NCI-H128 (cell line): ENCODE measurements at regions not wholly inside any gene's neighbourhood (a gene's known extent, or its start where the extent isn't known, plus 50 kb on each side); places are given as distances from the start of the nearest gene placed in this dataset.

Source experiments
- DNase-seq: peaks from one replicate; lab custom pipeline; 2025; ENCODE audit not compliant: unreplicated experiment; lab: John Stamatoyannopoulos, UW

DNA sequence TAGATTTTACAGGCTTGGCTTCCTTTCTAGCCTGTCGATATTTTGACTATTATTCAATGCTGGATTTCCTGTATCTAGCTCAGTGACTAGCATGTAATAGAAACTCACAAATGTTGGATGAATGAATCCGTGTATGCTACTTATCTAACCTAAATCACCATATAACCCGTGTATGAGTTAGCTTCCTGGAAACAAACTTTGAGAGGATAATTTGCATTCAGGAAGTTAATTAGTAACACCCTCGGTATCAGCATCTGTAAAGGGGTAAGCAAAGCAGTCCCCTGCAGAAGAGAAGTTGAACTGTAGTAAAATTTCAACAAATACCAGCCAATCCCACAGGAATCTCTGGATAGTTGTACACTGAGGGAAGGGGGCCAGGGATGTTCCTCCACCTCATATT, 269.4 kb upstream of the LRATD1 start:
- no peak for DNase-seq

DNA sequence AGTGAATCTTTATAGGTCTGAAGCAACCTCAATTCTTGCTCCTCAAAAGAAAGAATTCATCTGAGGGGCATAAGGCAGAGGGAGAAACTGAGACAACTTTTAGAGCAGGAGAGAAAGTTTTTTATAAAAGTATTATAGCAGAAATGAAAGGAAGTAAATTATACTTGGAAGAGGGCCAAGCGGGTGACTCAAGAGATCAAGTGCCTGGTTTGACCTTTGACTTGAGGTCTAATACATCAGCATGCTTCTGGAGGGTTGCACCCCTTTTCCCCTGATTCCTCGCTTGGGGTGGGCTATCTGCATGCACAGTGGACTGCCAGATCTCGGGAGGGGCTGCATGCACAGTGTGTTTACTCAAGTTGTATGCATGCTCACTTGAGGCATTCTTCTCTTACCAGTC, 268.5 kb upstream of the LRATD1 start:
- DNase-seq, result no peak

DNA sequence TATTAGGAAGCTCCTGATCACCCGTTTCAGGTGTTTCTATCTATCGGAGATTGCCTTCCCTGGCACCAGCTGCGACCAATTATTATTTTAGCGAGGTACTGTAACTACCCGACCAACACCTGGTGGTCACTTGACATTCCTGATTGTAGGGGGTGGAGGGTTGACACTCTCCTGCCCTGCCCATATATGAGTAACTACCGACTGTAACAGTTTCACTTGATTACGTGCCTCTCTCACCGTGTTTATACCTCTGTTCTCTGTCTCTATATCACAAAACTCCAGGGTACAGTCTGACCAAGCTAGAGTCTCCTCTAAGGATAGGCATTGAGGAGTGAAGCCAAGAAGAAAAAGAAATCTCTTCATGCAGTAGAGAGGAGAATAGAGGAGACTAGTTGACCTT, 268.0 kb upstream of the LRATD1 start:
- no peak for DNase-seq

DNA sequence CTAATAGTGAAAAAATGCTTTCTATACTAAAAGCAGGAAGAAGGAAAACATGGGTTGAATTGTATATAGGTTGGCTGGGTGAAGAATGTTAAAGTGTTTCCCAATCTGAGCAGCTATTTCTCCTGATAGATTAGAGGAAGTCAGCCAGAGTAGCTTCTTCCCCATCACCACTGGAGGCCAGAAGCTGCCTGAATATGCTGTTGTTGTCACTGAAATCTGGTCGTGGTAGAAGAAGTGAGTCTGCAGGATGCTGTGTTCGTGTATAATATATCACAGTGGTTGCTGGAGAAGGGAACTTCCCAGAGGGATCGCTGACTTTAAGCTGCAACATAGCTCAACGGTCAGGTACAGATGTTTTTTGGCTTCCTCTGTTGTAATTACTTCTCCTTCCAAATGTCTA, 247.5 kb upstream of the LRATD1 start:
- DNase-seq, result no peak

DNA sequence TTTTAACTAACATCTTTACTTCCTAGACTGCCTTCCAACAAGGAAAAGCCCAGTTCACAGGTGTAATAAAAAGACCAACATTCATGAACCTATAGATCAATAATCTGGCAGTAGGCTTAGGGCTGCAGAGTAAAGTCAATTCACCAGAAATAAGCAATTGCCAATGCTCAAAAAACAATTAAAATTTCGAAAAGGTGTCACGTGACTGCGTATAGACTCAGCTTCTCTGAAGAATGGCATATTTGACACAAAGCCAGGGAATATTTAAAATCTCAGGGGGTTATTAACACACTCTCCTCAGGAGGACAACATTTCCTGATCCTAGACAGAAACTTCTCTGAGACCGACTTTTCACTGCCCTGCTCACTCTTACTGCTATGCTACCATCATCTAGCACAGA, 245.2 kb upstream of the LRATD1 start:
- DNase-seq, result no peak

DNA sequence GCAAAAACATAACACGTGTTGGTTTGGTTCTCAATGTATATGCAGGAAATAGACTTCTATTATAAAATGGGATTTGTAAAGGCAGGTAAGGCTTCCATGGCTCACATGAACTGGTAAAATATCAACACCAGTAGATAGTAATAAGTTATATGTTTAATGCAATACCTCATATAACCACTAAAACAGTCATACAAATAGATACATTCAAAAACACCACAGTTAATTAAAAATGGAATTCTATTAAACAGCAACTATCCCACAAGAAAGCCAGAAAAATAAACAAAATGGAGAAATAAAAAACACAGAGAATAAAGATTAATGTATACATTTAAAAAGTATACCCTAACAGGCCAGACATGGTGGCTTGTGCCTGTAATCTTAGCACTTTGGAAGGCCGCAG, 243.8 kb upstream of the LRATD1 start:
- DNase-seq, result no peak

DNA sequence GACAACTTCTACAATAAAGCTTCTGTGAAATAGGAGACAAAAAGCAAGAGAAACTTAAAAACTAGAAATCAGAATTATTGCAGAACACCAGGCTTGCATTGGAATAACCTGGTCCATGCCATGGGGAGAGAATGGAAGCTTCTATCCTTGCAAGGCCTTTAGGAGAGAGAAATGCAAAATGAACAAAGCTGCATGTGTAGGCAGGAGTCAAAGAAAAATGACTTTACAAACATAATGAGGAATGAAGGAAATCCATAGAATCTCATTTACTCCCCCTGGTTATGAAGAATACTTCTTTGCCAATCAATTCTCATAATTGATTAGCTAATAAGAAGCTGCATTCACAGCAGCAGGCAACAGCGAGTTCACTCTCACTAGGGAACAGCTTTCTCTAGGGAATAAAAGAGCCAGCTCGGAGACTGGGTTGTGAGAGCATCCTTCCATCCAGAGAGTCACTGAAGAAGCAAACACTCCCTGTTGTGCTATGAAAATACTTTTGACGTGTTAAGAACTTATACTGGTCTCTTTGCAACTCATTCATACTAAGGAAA, 235.9 kb upstream of the LRATD1 start:
- DNase-seq, result no peak

DNA sequence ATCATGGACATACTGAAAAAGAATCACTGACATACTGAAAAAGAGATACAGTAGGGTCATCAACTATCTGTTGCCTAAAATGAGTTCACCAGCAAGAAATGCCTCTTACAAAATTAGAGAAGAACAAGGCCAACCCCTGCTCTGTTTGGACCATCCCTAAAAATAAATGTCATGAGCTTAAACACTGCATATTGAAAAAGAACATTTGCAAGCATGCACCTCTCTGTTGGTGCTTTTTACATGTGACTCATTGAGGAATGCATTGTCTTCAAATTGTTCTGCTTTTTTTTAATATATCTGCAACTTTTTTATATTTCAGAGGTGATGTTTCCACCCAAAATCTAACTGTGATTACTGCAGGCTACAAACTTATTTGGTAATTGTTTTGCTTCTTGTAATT, 233.9 kb upstream of the LRATD1 start:
- no peak for DNase-seq

DNA sequence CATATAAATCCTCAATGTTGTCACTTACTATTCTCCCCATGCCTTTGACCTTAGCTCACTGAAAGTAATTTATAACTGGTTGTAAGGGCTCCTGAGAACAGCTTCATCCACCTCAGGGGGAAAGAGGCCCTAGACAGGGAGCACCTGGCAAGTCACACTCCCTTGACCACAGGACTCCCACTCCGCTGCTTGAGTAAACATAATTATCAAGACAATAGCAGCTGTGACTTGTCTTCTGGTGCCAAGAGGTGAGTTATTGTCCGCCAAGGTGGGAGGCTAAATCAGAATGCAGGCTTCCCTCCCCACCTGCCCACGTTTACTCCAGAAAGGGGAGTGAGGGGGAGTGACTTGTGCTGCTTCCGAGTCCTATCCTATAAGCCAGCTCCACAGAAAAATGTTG, 230.6 kb upstream of the LRATD1 start:
- DNase-seq, result peak; percentile 80

DNA sequence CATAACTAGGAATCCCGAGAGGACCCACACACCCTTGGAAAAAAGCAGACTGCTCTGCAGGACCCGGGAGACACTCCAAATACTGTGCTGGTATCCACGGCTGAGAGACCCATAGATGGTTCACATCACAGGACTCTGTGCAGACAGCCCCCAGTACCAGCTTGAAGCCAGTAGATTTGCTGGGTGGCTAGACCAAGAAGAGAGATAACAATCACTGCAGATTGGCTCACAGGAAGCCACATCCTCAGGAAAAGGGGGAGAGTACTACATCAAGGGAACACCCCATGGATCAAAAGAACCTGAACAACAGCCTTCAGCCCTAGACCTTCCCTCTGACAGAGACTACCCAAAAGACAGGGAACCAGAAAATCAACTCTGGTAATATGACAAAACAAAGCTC, 223.8 kb upstream of the LRATD1 start:
- no peak for DNase-seq

DNA sequence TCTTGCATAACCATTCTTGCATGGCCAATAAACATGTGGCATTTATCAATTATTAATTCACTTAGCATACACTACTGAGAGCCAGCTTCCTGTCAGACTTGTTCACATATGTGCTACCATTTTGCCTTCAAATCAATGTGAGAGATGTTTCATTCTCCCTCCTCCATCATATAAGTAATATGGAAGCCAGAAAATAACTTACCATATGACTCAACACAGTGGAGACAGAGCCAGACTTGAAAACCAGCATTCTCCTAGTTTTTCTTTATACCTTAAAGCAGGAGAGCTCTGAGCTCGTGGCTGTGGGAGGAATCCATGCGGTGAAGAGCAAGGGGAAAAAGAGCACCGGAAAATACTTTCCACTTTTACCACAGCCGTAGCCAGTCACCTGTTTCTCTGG, 215.0 kb upstream of the LRATD1 start:
- DNase-seq, result no peak

DNA sequence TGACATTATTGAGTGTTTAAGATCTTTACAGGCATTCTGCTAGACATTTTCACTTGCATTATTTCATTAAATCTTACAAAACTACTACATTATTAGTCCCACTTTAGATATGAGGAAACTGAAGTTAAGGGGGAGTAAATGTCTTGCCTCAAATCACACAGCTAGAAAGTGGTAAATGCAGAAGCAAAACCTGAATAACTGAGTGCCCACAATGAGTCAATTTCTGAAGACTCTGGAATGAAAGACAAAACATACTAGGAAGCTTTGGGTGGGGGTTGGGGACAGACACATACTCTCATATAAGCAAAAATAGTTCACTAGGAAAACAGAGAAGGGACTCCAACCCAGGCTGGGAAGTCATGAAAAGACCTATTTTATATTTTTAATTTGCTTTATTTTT, 214.4 kb upstream of the LRATD1 start:
- DNase-seq, result no peak

DNA sequence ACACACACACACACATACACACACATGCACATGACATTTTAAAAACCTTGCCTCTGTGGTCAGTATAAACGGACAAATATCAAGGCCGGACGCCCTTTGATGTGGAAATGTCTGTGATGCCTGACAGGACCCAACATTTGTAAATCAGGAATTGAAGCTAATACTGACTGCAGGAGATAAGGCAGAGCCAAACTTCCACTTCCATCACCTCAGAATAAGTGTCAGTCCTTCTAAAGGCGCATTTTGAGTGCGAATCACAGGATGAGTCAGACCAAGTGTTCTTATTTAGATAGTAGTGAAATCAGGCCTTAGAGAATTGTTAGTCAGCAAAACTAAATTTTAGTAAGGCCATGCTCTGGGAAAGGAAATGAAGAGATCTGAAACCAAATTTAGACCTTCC, 211.7 kb upstream of the LRATD1 start:
- no peak for DNase-seq

DNA sequence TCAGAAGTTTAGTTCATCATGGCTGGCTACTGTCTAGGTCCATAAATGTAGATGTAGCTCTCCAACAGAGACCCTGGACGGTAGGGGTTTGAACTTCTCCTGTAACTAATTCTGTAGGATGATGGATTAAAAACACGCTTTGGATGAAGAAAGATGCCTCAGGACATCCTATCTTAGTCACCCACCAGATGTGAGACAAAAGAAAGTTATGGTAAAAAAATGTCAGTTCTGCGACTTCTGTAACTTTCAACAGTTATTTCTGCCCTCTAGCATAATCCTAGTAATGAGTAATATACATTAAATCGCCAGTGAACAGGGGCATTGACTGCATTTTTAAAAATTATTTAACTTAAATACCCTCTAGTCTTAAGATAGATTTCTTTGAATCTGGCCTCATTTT, 210.1 kb upstream of the LRATD1 start:
- no peak for DNase-seq

DNA sequence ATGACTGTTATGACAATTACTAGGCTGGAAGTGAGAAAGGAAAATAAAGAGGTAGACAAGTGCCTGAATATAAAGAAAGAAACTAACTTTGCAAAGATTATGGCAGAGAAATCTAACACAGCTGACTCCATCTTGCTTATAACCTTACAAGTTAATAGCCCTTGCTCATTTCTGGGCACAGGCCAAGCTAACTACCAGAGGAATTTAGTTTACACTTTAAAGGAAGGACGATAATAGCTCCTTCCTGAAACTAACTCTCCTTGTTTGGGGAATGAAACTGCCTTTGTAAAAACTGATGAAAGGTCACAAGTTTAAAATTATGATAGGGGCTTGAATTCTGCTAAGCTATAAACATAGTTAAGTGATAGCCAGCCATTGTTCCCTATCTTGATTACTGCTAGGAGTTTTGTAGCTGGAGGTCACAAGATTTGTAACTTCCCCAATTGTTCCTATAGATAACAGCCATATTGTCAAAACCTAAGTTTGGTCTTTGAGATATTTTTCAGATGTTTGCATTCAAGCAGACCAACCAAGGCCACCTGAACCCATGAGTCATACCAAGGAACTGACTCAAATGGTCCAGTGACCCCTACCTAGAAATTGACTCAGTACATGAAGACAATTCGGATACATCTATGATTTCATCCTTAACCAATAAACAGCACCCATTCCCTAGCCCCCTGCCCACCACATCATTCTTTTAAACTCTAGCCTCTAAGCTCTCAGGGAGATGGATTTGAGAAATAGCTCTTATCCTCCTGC, 209.2 kb upstream of the LRATD1 start:
- DNase-seq, result no peak

DNA sequence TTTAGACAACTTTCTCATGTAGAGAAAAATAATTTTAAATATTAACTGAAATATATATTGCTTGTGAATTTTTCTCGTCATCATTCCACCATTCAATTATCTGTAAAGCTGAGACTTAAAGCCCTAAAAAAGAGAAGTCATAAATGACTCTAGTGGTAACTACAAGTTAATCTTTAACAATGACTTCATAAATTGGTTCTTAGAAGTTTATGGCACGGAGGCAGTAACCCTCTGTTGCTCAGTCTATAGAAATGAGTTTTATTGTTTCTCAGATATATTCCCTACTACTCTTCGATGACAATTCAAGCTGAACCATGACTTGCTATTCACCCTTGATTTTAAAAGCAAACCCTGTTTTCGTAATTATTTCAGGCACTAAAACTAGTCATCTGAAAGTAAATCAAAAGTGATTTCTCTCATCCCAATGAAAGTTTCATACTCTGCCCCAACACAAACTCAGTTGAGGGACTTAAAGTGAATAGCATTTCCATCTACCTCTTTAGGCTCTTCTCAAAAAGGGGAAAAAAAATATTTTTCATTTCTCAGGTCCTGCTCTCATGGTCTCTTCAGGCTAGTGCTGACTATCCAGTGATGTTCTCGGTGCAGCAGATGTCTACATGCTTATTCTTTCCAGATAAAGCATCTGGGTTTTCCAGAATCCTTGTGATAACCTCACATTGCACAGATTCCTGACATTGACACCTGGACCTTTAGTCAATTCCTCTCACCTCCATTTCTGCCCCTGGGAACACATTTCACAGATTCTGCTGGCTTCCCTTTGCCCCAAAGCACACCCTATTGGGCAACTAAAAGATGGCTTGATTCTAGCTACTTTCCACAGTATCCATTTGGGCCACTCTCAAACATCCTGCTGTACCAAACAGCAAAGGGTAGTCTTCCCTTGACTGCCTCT, 207.8 kb upstream of the LRATD1 start:
- DNase-seq, result no peak

DNA sequence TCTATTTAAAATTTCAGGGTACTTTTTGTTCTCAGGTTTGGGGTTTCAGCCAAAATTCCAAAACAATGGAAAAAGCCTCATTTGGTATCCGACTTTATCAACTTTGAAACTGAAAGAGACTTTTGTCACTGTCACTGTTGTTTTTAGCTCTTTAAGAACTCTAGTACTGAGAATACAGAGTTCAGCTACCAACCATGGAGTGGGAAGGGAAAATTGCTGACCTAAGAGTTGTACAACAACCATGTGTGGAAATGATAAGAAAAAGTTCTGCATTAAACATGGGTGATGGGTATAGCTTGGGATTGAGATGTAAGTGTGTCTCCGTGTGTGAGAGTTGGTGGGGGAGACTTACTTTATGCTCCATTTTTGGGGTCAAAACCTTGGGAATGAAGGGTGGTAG, 206.6 kb upstream of the LRATD1 start:
- no peak for DNase-seq

DNA sequence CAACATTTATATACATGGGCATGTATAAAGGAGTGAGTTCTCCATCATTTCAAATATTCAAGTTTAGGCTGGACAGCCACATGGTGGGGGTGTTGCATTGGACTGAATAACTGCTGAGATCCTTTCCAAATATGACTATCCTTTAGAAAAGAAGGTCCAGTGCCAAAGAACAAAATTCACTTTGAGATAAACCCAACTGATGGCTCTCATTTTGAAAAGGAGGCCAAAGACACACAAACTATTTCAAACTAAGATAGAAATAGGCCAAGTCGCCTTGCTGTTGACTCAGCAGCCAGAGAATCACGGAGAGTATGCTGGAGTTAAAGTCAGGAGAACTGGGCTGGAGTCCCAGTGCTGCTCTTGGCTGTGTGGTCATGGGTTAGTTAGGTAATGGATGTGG, 204.5 kb upstream of the LRATD1 start:
- DNase-seq, result no peak

DNA sequence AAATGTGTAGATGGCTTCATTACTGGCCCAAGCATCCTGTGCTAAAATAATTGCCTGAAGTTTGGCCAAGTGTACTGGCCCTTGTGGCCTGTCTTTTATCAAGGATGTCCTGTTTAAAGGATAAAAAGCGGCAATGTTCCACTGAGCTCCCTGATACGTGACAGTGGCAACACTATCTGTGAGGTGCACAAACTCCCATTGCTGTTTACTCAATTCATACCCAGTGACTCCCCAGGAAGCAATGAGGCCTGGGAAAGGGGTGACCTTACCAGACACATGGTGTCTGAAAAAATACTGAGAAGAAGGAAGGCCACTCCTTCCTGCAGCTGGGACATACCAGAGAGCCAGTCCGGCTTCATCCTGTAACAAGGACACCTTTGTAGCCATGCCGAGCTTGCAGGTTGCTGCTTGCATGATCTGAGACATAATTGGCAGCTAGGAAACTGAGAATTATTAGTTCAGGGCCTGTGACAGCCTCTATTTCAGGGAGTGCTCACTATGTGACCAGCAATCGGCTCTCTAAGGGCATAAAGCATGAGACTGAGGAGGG, 198.5 kb upstream of the LRATD1 start:
- DNase-seq, result no peak

DNA sequence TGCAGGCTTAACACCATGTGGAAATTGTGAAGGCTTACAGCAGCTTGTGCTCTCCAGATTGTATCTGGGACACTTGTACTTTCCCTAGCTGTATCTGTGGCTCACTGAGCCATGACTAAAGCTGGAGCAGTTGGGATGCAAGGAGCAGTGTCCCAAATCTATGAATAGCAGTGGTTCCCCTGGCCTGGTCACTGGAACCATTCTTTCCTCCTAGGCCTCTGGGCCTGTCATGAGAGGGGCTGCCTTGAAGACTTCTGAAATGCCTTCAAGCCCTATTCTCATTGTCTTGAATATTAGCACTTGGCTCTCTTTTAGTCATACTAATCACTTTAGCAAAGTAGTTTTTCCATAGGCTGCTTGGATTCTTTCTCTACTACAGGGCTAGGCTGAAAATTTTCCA, 186.8 kb upstream of the LRATD1 start:
- DNase-seq, result no peak

DNA sequence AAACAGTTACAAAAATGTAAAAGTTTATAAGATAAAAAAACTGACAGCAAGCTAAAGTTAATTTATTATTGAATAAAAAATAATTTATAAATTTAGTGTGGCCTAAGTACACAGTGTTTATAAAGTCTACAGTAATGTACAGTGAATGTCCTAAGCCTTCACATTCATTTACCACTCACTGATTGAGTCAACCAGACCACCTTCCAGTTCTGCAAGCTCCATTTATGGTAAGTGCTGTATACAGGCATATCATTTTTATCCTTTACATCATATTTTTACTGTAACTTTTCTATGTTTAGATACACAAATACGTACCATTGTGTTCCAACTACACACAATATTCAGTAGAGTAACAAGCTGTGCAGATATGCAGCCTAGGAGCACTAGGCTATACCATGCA, 184.2 kb upstream of the LRATD1 start:
- DNase-seq, result no peak

DNA sequence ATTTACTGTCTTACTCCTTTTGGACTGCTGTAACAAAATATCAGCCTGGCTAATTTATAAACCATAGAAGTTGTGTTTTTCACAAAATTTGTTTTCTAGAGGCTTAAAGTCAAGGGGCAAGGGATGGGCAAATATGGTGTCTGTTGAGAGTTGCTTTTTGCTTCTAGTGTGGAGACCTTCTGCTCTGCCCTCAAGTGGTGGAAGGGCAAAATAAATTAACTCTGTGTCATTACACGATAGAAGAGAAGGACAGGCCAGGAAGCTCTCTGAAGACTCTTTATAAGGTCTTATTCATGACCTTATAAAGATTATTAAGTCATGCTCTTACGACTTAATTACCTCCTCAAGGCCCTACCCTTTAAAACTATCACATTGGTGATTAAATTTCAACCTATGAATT, 181.2 kb upstream of the LRATD1 start:
- no peak for DNase-seq
